ENCODE measurements at regions not wholly inside any gene's neighbourhood (a gene's known extent, or its start where the extent isn't known, plus 50 kb on each side); places are given as distances from the start of the nearest gene placed in this dataset.

DNA sequence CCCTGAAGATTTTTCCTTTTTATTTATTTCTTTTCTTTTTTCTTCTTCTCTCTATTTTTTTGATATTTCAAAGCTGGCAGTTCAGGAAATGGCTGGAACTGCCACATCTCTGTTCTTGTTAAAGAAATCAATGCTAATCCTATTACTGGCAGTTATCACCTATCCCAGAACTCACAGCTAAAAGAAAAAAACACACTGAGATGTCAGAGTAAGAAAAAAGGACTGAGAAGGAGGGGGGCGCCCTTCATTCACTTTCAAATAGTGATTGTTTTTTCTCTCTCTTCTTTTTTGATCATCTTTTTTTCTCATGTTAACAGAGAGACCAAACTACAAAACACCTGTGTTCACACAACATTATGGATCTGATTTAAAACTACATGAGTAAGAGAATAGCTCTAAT lies 337.1 kb downstream of the IL20RB start:
- TF ChIP-seq CTCF (IDR thresholded peaks at IDR 0.05; ENCODE audit: insufficient read depth, low read length, poor library complexity, severe bottlenecking) = no peak
- TF ChIP-seq EZH2phosphoT487 (conservative IDR thresholded peaks at IDR 0.05; ENCODE audit: low read length) = no peak

All from SU-DHL-6 (cell line).